HG02870 (cell line): ENCODE measurements at regions not wholly inside any gene's neighbourhood (a gene's known extent, or its start where the extent isn't known, plus 50 kb on each side); places are given as distances from the start of the nearest gene placed in this dataset.
"Not testable (repeated sequence)": the region's sequence is repeated elsewhere in the genome, so short reads cannot be mapped to it uniquely, and the experiment has no call there.

Source experiments
- ATAC-seq: cut with Tn5 transposase; IDR thresholded peaks from one replicate; pipeline ENCODE4 v1.9.1; 2021; ENCODE audit warnings: mild to moderate bottlenecking, moderate library complexity; ENCODE audit not compliant: unreplicated experiment

DNA sequence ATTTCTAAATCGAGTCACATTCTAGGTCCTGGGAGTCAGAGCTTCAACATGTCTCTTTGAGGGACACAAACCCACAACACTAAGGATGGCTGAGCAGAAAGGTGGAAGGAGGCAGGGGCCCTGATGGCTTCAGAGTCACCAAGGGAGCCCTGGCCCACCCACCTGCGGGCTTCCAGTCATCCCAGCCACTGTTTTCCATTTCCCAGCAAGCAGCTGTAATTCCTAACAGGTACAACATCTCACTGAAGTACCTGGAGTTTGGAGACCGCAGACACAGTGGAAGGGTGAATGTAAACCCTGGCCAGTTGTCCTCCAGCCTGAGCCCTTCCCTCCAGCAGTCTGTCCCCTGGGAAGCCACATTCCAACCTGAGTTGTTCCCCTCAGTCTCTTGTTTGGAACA is 562.8 kb downstream of the TBC1D22A start:
- no peak for ATAC-seq

DNA sequence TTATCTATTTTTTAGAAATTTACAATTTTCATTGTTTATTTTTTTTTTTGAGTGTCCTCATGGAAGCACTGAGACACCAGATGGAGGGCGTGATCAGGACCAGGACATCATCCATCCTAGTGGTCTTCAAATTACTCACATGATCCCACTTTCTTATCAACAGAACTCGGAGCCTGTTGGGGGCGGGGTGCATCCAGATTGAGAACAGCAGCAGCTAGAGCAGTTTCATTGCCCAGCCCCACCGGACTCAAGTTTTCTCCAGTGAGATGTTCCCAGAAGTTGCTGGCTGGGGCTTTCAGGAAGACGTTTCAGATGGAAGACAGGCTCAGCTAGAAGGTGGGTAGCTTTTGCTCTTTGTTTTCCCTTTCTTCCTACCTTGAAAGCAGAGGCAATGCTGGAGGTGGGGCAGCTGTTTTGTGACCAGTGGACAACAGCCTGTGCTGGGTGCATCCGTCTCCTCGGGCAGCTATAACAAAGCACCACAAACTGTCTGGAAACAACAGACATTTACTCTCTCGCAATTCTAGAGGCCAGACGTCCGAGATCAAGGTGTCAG is 562.1 kb downstream of the TBC1D22A start:
- ATAC-seq = no peak

DNA sequence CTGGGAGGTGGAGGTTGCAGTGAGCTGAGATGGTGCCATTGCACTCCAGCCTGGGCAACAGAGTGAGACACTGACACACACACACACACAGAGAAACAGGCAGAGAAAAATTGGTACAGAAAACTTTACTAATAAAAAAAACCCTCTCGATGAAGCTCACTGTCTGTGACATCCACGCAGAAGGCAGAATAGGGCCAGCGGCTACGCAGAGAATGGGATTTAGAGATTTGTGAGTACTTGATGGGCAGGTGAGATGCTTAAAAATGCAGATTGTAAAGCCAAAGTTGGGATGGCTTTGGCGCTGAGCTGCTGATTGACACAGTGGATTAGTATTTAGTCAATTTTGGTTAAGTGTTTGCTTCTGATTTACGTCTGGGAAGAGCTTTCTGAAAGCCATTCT is 561.1 kb downstream of the TBC1D22A start:
- ATAC-seq = no peak

DNA sequence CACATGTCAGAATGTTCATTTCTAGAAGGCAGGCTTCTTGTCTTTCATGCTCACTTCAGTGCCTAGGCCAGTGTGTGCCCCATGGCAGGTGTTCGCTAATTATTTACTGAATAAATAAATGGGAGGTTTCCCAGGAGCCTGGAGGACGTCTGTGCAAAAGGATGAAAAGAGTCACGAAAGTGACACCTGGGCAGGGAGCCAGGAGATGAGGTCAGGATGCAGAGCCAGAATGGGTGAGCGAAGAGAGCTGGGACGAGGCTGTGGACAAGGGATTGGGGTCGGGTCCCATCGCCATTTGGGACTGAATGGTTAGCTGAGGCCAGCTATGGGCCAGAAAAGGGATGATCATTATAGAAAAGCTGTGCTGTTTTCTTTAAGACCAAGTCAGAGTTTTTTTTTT is 560.4 kb downstream of the TBC1D22A start:
- no peak for ATAC-seq

DNA sequence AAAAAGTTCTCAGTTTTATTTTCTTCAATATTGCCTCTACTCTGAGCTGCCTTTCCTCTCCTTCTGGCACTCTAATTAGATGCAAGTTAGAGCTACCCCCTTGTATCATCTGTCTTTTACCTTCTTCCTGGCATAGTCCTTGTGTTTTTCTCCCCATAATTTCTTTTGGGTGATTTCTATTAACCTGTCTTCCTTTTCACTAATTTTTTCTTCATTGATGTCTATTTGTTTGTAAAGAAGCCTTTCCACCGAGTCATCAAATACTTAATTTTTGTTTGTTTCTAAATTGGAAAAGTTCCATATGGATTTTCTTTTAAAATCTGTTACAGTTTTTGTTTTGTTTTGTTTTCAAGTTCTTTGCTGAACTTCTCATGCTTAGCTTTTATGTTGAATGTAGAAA is 558.1 kb downstream of the TBC1D22A start:
- no peak for ATAC-seq

DNA sequence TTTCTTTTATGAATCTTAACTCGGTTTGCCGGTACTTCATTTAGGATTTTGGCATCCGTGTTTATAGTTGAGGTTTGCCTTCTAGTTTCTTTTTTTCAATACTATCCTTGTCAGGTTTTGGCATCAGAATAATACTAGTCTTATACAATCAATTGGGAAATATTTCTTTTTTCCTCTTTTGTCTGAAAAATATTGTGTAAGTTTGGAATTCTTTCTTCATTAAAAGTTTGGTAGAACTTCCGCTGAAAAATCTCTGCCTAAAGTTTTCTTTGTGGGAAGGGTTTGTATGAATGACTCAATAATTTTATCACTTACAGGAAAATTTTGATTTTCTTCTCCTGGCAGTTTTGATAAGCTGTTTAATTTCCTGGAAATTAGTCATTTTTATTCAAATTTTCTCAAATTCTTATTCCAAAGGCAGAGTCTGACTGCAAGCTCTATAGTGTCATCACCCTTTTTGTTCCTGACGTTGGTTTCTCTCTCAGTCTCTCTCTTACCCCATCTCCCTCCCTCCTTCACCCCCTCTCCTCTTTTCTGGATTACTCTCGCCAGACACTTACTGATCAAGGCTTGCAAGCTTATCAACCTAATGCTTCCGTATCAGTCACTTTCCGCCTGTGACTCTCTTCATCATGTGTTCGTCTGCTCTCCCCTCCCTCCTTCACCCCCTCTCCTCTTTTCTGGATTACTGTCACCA is 555.7 kb downstream of the TBC1D22A start:
- no peak for ATAC-seq

DNA sequence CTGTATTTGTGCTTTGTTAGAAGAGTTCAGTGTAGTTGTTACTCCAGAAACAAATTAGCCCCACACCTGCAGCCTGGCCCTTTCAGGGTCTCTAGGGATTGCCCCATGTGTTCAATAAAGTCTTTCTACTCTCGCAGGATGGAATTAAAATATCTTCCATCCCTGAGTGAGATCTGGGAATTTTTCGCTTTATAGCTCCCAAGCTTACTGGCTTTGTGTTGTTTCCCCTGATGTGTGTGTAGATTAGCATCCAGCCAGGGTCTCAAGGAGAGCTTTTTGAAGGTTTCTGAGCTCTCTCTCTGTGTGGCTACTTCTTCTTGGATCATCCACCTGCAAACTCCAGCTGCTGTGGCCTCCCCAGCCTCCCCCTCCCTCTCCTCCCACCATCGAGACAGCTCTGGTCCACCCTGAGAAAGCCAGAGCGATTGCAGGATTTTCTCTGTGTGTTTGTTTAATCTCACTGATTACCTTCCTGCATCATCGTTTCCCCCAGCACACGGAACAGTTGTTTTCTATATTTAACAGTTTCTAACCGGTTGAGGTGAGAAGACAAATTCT is 553.5 kb downstream of the TBC1D22A start:
- no peak for ATAC-seq

DNA sequence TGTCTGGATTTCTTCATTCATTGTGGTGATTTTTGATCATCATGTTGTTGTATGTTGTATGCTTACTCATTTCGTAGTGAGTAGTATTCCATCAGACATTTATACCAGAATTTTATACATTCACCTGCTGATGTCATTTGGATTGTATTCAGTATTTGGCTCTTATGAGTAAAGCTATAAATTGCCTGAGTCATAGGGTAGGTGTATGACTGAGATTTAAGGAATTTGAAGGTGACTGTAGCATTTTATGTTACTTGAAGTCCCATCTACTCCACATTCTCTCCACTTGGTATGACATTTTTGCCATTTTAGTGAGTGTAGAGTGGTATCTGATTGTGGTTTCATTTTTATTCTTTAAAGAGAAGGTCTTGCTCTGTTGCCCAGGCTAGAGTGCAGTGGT is 548.2 kb downstream of the TBC1D22A start:
- ATAC-seq = no peak

DNA sequence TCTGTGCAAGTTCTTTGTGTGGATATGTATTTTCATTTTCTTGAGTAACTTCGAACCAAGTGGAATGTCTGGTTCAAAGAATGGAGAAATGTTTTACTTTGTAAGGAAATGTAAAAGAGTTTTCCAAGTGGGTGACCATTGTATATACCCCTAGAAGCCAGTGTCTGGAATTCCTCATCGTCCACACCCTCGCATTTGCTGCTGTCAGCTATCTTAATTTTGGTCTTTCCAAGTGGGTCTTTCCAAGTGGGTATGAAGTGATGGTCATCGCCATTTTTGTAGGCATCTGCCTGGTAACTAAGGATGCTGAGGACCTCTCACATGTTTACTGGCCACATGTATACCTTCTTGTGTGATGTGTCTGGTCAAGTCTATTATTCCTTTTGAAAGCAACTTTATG is 547.5 kb downstream of the TBC1D22A start:
- ATAC-seq = no peak

DNA sequence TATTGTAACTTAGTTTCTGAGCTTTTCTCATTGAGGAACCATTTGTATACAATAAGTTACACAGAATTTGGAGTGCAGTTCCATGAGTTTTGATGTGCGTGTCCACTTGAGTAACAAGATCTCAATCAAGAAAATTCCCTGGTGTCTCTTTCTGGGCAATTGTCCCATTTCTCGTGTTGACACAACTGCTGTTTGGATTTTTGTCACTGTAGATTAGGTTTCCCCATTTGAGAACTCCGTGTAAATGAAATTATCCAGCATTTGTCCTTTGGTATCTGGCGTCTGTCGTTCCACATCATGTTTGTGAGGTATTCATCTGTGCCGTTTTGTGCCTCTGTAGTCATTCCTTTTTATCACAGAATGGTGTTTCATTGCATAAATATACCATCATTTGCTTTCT is 547.0 kb downstream of the TBC1D22A start:
- no peak for ATAC-seq

DNA sequence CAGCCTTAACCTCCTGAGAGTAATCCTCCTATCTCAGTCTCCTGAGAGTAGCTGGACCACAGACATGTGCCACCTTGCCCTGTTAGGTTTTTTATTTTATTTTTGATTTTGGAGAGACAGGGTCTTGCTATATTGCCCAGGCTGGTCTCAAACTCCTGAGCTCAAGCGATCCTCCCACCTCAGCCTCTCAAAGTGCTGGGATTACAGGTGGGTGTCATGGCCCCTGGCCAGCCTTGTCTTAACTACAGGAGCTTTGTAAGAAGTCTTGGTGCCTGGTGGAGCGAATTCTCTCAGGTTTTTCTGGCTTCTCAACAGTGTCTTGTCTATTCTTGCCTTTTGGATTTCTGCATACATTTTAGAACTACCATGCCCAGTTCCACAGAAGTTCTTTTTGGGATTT is 546.4 kb downstream of the TBC1D22A start:
- ATAC-seq = no peak

DNA sequence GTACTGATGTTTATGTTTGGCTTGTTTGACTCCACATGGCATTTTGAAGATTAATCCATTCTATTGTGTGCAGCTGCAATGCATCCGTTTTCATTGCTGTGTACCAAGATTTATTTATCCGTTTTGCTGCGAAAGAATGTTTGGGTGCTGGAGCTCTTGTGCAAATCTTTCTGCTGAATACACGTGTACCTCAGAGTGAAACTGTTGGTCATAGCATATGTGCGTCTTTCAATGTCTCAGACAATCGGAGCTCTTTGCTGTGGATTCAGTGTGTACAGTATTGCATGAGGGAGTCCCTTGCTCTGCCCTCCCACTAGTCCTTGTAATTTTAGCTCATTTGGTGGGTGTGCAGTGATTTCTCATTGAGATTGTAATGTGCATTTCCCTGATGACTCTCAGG is 545.4 kb downstream of the TBC1D22A start:
- no peak for ATAC-seq

DNA sequence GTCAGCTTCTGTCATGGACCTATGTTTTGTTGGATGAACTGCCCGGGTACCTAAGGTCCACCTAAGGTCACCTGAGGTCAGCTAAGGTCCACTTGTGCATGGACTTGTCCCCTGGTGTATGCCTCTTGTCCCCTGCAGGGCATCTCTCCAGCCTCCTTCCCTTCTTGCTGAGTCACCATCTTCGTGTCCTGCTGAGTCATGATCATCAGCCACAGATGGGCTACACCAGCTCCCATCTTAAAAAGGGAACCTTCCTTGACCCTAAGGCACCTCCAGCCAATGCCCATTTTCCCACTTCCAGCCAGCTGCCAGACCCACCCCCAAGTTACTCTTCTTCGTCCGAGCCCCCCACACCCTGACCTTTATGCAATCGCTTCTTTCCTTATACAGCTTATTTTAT is 544.9 kb downstream of the TBC1D22A start:
- no peak for ATAC-seq

DNA sequence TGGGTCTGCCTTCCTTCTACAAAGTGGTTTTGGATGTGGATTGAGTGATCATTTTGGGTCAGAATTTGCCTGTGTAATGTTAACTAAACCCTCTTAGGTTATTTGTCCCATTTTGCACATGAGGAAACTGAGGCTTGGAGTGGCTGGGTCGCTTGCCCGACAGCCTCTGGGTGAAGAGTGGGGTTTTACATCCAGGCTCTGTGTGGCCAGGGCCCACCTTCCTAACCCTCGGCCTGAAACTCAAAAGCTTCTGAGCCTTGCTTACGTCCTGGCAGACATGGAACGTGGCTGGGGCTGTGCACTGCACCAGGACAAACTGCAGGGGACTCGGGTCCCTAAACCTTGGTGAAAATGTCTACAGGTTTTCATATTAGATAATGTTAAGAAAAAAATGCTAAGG is 542.4 kb downstream of the TBC1D22A start:
- ATAC-seq = no peak

DNA sequence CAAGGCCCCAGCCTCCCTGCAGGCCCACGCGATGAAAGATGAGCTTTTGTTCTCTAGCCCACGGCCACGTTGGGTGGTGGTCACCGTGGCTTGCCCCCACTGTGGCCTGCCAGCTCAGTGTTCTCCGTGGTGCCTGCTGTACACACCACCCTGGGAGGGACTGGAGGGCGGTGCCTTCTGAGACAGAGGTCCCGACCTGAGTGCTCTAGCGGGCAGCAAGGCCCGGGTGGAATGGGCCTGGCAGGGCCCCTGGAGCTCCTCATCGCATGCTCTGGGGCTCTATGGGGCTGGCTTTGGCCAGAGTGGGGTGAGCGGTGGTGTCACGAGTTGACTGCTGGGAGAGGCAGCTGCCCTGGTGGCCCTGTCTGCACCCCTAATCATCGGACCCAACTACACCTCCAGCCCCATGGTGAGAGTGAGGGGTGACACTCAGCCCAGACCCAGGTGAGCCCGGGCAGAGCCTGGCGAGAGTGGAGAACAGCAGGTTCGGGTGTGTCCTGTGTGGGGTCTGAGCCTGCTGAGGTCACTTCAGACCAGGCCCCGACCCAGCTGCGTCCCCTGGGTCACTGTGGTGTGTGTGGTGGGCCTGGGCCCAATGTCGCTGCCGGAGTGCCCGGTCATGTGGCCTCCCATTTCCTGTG is 541.9 kb downstream of the TBC1D22A start:
- ATAC-seq = no peak

DNA sequence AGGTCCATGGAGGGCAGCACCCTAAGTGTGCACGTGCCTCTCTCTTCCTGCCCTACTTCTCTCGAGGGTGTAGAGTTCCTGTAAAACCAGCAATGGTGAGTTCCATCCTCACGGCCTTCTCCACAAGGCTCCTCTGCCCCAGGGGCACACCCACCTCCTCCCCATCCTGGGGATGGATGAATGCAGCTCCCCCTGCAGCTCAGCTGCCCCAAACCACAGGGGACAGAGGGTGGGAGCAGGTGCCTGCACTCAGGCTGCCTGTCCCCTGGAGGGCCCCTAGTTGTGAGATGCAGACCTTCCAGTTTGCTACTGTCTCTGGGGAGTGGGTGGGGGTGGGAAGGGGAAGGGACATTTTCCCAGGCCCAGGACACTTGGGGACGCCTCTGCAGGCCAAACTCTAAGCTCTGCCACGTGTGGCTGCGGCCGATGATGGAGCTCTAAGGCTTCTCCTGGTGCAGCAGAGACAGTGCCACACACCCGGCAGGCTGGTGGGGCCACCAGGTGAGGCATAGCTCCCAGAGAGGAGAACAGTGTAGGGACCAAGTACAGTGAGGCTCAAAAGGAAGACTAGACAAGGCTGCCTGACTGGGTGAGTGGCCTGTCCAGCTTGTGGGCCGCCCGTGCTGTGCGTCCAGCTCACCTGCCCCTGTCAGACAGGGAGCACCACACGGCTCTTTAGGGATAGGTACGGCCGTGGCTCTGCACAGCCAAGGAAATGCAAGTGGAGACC is 540.9 kb downstream of the TBC1D22A start:
- ATAC-seq = no peak

DNA sequence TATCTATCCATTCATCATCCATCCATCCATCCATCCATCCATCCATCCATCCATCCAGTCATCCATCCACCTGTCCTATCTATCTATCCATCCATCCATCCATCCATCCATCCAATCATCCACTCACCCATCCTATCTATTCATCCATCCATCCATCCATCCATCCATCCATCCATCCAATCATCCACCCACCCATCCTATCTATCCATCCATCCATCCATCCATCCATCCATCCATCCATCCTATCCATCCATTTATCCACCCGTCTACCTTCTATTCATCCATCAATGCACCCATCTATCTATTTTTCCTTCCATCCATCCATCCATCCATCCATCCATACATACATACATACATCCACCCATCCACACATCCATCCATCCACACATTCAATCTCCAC is 540.1 kb downstream of the TBC1D22A start:
- not testable (repeated sequence) for ATAC-seq

DNA sequence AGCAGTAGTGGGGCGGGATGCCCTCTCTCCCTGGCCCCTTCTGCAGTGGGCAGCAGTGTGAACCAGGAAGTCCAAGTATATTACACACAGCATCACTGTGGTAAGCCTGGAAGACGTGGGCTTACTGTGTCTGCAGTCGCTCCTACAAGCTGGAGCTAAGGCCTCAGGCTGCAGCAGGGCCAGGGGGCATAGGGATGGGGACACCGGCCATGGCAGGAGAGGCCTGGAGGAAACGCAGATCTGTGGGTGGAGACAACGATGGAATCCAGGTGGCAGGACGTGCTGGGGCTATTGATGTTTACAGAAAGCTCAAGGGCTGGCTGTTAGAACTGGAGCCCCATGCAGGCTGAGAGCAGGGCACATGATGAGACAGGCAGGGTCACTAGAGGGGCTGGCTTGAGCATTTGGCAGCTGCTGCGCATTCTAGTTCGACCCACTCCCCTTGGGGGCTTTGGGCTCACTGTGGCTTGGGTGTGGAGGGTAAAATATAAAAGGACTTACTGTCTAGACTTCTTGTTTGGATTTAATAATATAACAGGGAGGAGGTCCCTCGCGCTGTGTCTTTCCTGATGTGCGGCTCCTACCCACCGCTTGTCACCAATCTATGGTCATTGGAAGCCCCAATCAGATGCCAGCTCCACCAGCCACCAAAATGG is 539.5 kb downstream of the TBC1D22A start:
- ATAC-seq = no peak

DNA sequence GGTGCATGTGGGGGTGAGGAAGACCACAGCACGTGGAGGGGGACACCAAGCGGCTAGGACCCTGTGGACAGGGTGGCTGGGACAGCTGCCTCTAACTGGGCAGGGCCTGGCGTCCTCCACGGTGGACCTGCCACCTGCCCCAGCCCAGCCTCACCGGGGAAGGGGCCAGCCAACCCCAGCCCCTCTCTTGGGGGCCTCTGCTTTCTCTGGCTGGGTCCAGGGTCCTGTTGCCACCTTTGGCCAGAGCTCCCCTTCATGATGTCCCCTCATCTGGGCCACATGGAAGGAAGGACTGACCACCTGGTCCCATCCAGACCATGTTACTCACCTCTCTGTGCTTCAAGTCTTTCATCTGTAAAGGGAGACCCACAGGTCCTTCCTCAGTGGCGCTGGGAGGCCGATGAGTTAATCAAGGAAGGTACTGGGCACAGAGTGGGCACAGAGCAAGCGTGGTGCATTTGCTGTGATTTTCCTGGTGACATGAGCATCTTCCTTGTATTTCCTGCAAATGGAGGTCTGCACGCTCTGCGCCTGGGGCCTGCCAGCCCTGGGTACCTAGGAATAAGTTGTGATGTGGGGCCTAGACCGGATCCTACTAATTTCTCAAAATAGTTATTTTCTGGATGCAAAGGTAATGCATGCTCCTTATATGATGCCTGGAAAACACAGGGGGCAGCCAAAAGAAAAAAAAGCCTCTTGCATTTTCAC is 538.4 kb downstream of the TBC1D22A start:
- no peak for ATAC-seq

DNA sequence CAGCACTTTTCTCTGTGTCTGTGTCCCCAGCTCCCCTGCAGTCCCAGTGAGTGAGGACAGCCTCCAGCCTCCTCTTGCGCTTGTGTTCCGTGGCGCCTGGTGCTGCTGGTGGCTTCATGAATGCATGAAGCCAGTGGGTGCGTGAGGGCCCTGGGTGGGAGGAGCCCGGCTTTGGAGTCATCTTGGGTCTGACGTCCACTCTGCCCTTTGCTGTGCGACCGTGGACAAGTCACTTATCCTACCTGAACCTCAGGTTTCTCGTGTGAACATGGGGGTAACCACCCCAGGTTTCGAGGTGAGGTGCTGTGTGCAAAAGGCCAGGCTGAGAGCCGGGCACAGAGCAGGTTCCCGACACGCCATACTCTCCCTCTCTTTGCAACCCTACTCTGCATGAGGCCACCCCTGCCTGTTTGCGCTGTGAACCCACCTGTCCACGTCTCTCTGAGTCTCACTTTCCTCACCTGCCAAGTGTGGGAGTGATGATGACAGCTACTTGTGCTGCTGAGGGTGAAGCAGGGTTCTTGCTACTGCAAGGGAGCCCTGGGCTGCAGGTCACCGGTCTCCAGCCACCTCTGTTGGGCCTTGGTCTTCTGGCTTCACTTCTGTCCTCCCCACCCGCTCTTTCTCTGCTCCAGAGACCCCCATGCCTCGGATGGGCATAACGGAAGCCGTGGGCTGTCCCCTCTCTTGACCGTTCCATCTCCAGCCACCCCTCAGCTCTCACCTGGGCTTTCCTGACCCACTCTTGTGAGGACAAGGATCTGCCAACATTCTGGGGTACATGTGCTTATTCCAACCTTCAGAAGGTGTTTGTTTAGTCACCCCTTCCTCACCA is 537.6 kb downstream of the TBC1D22A start:
- ATAC-seq = no peak
